ENCODE measurements at regions not wholly inside any gene's neighbourhood (a gene's known extent, or its start where the extent isn't known, plus 50 kb on each side); places are given as distances from the start of the nearest gene placed in this dataset.

DNA sequence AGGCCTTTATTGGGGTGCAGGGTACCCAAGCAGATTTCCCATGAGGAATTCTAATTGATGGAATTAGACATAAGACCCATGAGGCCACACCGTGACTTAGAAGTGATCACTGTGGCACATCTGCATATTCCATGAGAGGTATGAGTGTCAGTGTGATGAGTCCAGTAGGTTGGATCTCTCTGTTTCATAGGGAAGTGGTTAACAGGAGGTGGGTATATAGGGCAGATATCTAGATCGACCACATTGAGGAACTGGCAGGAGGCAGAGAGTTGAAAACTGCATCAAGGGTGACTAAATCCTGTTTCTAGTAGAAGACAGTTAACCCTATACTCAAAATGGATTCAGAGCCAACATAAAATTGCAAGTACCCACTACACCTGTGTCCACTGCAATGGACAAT lies 68.6 kb upstream of the MIR17HG start (continued):
- TF ChIP-seq, protein P1, sequence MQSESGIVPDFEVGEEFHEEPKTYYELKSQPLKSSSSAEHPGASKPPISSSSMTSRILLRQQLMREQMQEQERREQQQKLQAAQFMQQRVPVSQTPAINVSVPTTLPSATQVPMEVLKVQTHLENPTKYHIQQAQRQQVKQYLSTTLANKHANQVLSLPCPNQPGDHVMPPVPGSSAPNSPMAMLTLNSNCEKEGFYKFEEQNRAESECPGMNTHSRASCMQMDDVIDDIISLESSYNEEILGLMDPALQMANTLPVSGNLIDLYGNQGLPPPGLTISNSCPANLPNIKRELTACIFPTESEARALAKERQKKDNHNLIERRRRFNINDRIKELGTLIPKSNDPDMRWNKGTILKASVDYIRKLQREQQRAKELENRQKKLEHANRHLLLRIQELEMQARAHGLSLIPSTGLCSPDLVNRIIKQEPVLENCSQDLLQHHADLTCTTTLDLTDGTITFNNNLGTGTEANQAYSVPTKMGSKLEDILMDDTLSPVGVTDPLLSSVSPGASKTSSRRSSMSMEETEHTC (IDR thresholded peaks at IDR 0.05): no peak
- no peak for TF ChIP-seq NR3C1 (CRISPR knock-in tag; IDR thresholded peaks at IDR 0.05)
- TF ChIP-seq, protein P2, sequence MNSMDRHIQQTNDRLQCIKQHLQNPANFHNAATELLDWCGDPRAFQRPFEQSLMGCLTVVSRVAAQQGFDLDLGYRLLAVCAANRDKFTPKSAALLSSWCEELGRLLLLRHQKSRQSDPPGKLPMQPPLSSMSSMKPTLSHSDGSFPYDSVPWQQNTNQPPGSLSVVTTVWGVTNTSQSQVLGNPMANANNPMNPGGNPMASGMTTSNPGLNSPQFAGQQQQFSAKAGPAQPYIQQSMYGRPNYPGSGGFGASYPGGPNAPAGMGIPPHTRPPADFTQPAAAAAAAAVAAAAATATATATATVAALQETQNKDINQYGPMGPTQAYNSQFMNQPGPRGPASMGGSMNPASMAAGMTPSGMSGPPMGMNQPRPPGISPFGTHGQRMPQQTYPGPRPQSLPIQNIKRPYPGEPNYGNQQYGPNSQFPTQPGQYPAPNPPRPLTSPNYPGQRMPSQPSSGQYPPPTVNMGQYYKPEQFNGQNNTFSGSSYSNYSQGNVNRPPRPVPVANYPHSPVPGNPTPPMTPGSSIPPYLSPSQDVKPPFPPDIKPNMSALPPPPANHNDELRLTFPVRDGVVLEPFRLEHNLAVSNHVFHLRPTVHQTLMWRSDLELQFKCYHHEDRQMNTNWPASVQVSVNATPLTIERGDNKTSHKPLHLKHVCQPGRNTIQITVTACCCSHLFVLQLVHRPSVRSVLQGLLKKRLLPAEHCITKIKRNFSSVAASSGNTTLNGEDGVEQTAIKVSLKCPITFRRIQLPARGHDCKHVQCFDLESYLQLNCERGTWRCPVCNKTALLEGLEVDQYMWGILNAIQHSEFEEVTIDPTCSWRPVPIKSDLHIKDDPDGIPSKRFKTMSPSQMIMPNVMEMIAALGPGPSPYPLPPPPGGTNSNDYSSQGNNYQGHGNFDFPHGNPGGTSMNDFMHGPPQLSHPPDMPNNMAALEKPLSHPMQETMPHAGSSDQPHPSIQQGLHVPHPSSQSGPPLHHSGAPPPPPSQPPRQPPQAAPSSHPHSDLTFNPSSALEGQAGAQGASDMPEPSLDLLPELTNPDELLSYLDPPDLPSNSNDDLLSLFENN (IDR thresholded peaks at IDR 0.05; ENCODE audit: low read depth in 2 of 2, low read length in 2 of 2): no peak
- TF ChIP-seq FOXJ2 (tag; IDR thresholded peaks at IDR 0.05): no peak

DNA sequence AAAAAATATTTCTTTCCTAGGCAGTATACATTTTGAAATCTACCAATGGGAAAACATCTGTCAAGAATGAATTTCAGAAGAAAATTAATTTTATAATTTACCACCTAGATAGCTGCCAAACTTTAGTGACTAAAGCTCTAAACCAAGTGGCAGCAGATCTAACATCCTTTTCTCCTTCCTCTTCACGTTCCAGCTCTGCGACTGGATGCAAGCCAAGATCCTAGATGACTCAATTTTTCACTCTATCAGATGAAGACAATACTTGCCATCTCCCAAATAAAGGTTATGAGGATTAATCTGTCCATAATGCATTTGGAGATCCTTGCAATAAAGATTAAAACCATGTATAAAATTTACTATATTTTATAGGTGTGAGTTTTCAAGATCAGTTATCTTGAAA lies 66.7 kb upstream of the MIR17HG start:
- ChIA-PET POLR2A (interaction anchor here (0.6 to 1.1 kb wide), 3 partner anchors 8 to 849 kb away, joined by 3 read pairs; no protein-coding TSS in a partner anchor), CTCF (ENCODE audit: low intra/inter-chr PET ratio) (no interaction called here)
- Histone ChIP-seq H3K36me3 (ENCODE audit: control insufficient read depth, insufficient read depth, low read length) (no peaks in the 10 kb centered on the region), H4K20me1 (replicated peaks; ENCODE audit: control insufficient read depth, insufficient read depth, low read length) (no peaks in the 10 kb centered on the region), H3K9me3 (replicated peaks; ENCODE audit: control insufficient read depth, insufficient read depth, low read depth, low read length) (no peaks in the 10 kb centered on the region; the same call in 1 of the 2 replicates), H3K27me3 (ENCODE audit: control insufficient read depth in 2 of 2, insufficient read depth in 2 of 2, low read length in 2 of 2) (no peaks in the 10 kb centered on the region), H3K9me1 (ENCODE audit: control insufficient read depth, insufficient read depth, low read length) (no peaks in the 10 kb centered on the region), H3K4me3 (no peak overlapping the region), H2AFZ (ENCODE audit: low read depth, low read length) (no peak overlapping the region), H3K4me2 (ENCODE audit: insufficient read depth, low read length) (no peak overlapping the region), H3K4me1 (replicated peaks in 1 of 2; ENCODE audit: control insufficient read depth in 2 of 2, insufficient read depth in 2 of 2, low read length in 2 of 2) (no peaks in the 10 kb centered on the region), H3K27ac (ENCODE audit: extremely low read depth, low read depth, low read length) (no peak overlapping the region), H3K9ac (ENCODE audit: insufficient read depth in 1 of 2, low read depth in 2 of 2, low read length in 2 of 2) (no peak overlapping the region), H3K79me2 (ENCODE audit: control insufficient read depth, insufficient read depth, low read length) (no peaks in the 10 kb centered on the region)
- 0% methylated on average over 2 of the region's 2 CpGs for WGBS (ENCODE audit: insufficient coverage, low coverage, missing lambda C conversion rate)
- intact Hi-C loops (cut with micrococcal nuclease) (no loop called here), in situ Hi-C loops (cut with MboI) (no loop called here)
- peak in 1 of 4 experiments; percentile 25 for DNase-seq (ENCODE audit: extremely low read depth in 1 of 4, low spot score in 3 of 4)
- BruUV-seq (replicated peaks): no TSS peak
- TF ChIP-seq SRSF7 (optimal IDR thresholded peaks at IDR 0.05; ENCODE audit: low read depth, low read length): no peak
- TF ChIP-seq, protein P3, sequence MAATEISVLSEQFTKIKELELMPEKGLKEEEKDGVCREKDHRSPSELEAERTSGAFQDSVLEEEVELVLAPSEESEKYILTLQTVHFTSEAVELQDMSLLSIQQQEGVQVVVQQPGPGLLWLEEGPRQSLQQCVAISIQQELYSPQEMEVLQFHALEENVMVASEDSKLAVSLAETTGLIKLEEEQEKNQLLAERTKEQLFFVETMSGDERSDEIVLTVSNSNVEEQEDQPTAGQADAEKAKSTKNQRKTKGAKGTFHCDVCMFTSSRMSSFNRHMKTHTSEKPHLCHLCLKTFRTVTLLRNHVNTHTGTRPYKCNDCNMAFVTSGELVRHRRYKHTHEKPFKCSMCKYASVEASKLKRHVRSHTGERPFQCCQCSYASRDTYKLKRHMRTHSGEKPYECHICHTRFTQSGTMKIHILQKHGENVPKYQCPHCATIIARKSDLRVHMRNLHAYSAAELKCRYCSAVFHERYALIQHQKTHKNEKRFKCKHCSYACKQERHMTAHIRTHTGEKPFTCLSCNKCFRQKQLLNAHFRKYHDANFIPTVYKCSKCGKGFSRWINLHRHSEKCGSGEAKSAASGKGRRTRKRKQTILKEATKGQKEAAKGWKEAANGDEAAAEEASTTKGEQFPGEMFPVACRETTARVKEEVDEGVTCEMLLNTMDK (IDR thresholded peaks at IDR 0.05; ENCODE audit: borderline replicate concordance, insufficient read depth, low read depth, low read length, poor library complexity, severe bottlenecking): no peak
- no peak for TF ChIP-seq SIRT6 (IDR thresholded peaks at IDR 0.05; ENCODE audit: low read depth, low read length)
- no peak for TF ChIP-seq COPS2 (conservative IDR thresholded peaks at IDR 0.05)
- FAIRE-seq: no peak
- no peak for ATAC-seq

All from K562 (cell line).